T-cell (primary cell): ENCODE measurements at regions not wholly inside any gene's neighbourhood (a gene's known extent, or its start where the extent isn't known, plus 50 kb on each side); places are given as distances from the start of the nearest gene placed in this dataset.
"Not testable (repeated sequence)": the region's sequence is repeated elsewhere in the genome, so short reads cannot be mapped to it uniquely, and the experiment has no call there.

Experiments
- ATAC-seq, 4 experiments: fragments of 200-7000 bp in 3 of 4; fragments of 150-1000 bp in 1 of 4; cut with Tn5 transposase; replicated peaks in 1 of 4; 1 replicate in 3 of 4; 2 replicates in 1 of 4; pipeline ENCODE4 v1.10.0; 2021; ENCODE audit warnings: moderate library complexity in 3 of 4, mild to moderate bottlenecking in 2 of 4, moderate number of reproducible peaks in 1 of 4
- CTCF ChIA-PET, 2 donors: fragments of 300-600 bp; sonication (Branson Sonifier 250); formaldehyde crosslinking; loops; one replicate each; lab custom pipeline; 2022; ENCODE audit warnings: antibody characterized with exemption in 2 of 2; lab: Charles Lee
- POLR2A ChIA-PET, 2 donors: fragments of 300-600 bp; sonication (Branson Sonifier 250); formaldehyde crosslinking; loops; one replicate each; lab custom pipeline; 2022; ENCODE audit warnings: antibody characterized with exemption in 2 of 2; lab: Charles Lee
- DNase-seq, 35 experiments: peaks; one replicate each; pipeline versions ENCODE4 v3.0.0 to v3.0.0-alpha.2; 2013 to 2023
- H3K27ac ChIP-seq: one replicate; pipeline ENCODE4 v1.5.1; 2013; ENCODE audit warnings: low read length
- H3K27me3 ChIP-seq, 2 experiments: replicated peaks in 1 of 2; 1 replicate in 1 of 2; 2 replicates in 1 of 2; pipeline versions ENCODE4 v1.6.1 to v1.7.0; 2013; ENCODE audit warnings: low read length in 1 of 2, mixed read lengths in 1 of 2; ENCODE audit not compliant: control insufficient read depth in 2 of 2, insufficient read depth in 2 of 2; ENCODE audit errors: extremely low read depth in 1 of 2
- H3K36me3 ChIP-seq, 2 donors: 1 replicate in 1 of 2; 2 replicates in 1 of 2; pipeline versions ENCODE4 v1.6.1 to v1.7.0; 2013; ENCODE audit warnings: low read length in 1 of 2; ENCODE audit not compliant: control insufficient read depth in 2 of 2, insufficient read depth in 1 of 2; ENCODE audit errors: extremely low read depth in 1 of 2
- H3K4me1 ChIP-seq, 2 experiments: 1 replicate in 1 of 2; 2 replicates in 1 of 2; pipeline versions ENCODE4 v1.6.1 to v1.7.0; 2013; ENCODE audit warnings: low read length in 2 of 2, mixed read lengths in 1 of 2; ENCODE audit not compliant: insufficient read depth in 2 of 2, control insufficient read depth in 1 of 2; ENCODE audit errors: extremely low read depth in 1 of 2
- H3K4me3 ChIP-seq, 2 donors: 1 replicate in 1 of 2; 2 replicates in 1 of 2; pipeline versions ENCODE4 v1.5.1 to v1.7.0; 2013; ENCODE audit warnings: mild to moderate bottlenecking in 2 of 2, low read length in 1 of 2, moderate library complexity in 1 of 2; ENCODE audit not compliant: control insufficient read depth in 1 of 2; ENCODE audit errors: extremely low read depth in 1 of 2
- H3K9me3 ChIP-seq: 2 replicates; pipeline ENCODE4 v1.7.0; 2013
- H3K27ac Mint-ChIP-seq, 2 donors: one replicate each; pipeline ENCODE4 v1.8.0; 2020 to 2021; ENCODE audit warnings: mild to moderate bottlenecking in 2 of 2, mixed read lengths in 2 of 2
- H3K27me3 Mint-ChIP-seq, 2 donors: one replicate each; pipeline ENCODE4 v1.8.0; 2021 to 2022; ENCODE audit warnings: mixed read lengths in 2 of 2
- H3K36me3 Mint-ChIP-seq: one replicate; pipeline ENCODE4 v1.8.0; 2021; ENCODE audit warnings: mixed read lengths
- H3K4me1 Mint-ChIP-seq, 3 donors: one replicate each; pipeline ENCODE4 v1.8.0; 2020 to 2022; ENCODE audit warnings: mixed read lengths in 3 of 3, mild to moderate bottlenecking in 1 of 3
- H3K4me3 Mint-ChIP-seq, 3 donors: one replicate each; pipeline ENCODE4 v1.8.0; 2020 to 2022; ENCODE audit warnings: mild to moderate bottlenecking in 3 of 3, mixed read lengths in 3 of 3, moderate library complexity in 3 of 3
- H3K9me3 Mint-ChIP-seq, 3 donors: one replicate each; pipeline ENCODE4 v1.8.0; 2020 to 2022; ENCODE audit warnings: mixed read lengths in 3 of 3
- WGBS: methylation state at CpG from one replicate; pipeline ENCODE4 v1.1.5; 2013; ENCODE audit warnings: missing lambda C conversion rate; ENCODE audit not compliant: insufficient coverage; 5-methylcytosine and 5-hydroxymethylcytosine counted together

GRCh38 chrY:18720395-18720794 is 53.1 kb downstream of the HSFY2 start:
- H3K27me3 ChIP-seq, H3K27me3 Mint-ChIP-seq, H3K4me3 Mint-ChIP-seq, H3K4me3 ChIP-seq, H3K9me3 ChIP-seq, H3K9me3 Mint-ChIP-seq, H3K27ac ChIP-seq, H3K36me3 ChIP-seq, H3K4me1 ChIP-seq, DNase-seq, H3K36me3 Mint-ChIP-seq, ATAC-seq, POLR2A ChIA-PET, CTCF ChIA-PET, H3K27ac Mint-ChIP-seq, H3K4me1 Mint-ChIP-seq: not testable (repeated sequence)
- WGBS = no CpG with 5 or more reads among the region's 5 CpGs
